MM.1S (cell line): ENCODE measurements at regions not wholly inside any gene's neighbourhood (a gene's known extent, or its start where the extent isn't known, plus 50 kb on each side); places are given as distances from the start of the nearest gene placed in this dataset.

Source experiments
- CTCF ChIP-seq: fragments of 300-600 bp; sonication (generic); IDR thresholded peaks from 2 replicates; pipeline ENCODE4 v1.5.1; 2016; ENCODE audit warnings: antibody characterized with exemption, low read length, mixed read lengths
- EZH2 ChIP-seq: fragments of 300-600 bp; sonication (generic); optimal IDR thresholded peaks from 2 replicates; pipeline ENCODE3; 2017; ENCODE audit warnings: low read depth, mild to moderate bottlenecking, antibody characterized with exemption, low read length, mixed read lengths
- EZH2phosphoT487 ChIP-seq: fragments of 300-600 bp; sonication (generic); IDR thresholded peaks from 2 replicates; pipeline ENCODE4 v1.6.1; 2018; ENCODE audit warnings: antibody characterized with exemption, low read length

- TF ChIP-seq CTCF (no peak), EZH2phosphoT487 (no peak), EZH2 (no peak)
Measured at GRCh38 chr3:106227068-106227467, 358.3 kb upstream of the CBLB start.
